ENCODE measurements at regions not wholly inside any gene's neighbourhood (a gene's known extent, or its start where the extent isn't known, plus 50 kb on each side); places are given as distances from the start of the nearest gene placed in this dataset.

- no peak for TF ChIP-seq CHD7 (IDR thresholded peaks at IDR 0.05; ENCODE audit: insufficient replicate concordance, low read length)
- TF ChIP-seq TAF7 (optimal IDR thresholded peaks at IDR 0.05; ENCODE audit: borderline replicate concordance, low read depth, low read length) = no peak
- TF ChIP-seq POLR2A (IDR thresholded peaks at IDR 0.05; ENCODE audit: control extremely low read depth in 1 of 2, low read depth in 2 of 2, low read length in 2 of 2) = no peak
- TF ChIP-seq CREB1 (IDR thresholded peaks at IDR 0.05) = no peak
- no peak for TF ChIP-seq BRCA1 (IDR thresholded peaks at IDR 0.05; ENCODE audit: low read depth, low read length)
These were observed 316.7 kb downstream of the CHL1 start (continued) for GRCh38 chr3:513301-513700.

Data from H1 (cell line).